HG02588 (cell line): ENCODE measurements at regions not wholly inside any gene's neighbourhood (a gene's known extent, or its start where the extent isn't known, plus 50 kb on each side); places are given as distances from the start of the nearest gene placed in this dataset.
"Not testable (repeated sequence)": the region's sequence is repeated elsewhere in the genome, so short reads cannot be mapped to it uniquely, and the experiment has no call there.

Experiments
- ATAC-seq: cut with Tn5 transposase; IDR thresholded peaks from one replicate; pipeline ENCODE4 v1.9.1; 2021; ENCODE audit warnings: mild to moderate bottlenecking, moderate library complexity; ENCODE audit not compliant: unreplicated experiment

GRCh38 chr15:44817797-44818196 is 81.5 kb downstream of the TRIM69 start:
- not testable (repeated sequence) for ATAC-seq

GRCh38 chr15:44819331-44819987 is 83.1 kb downstream of the TRIM69 start:
- not testable (repeated sequence) for ATAC-seq

GRCh38 chr15:44820535-44820934 is 84.2 kb downstream of the TRIM69 start:
- not testable (repeated sequence) for ATAC-seq

- not testable (repeated sequence) for ATAC-seq
Observed at GRCh38 chr15:44820967-44821366, 84.6 kb downstream of the TRIM69 start.

- ATAC-seq, result not testable (repeated sequence)
Observed at GRCh38 chr15:44824277-44825145, 88.2 kb downstream of the TRIM69 start.

- ATAC-seq, result not testable (repeated sequence)
Observed at GRCh38 chr15:44826583-44826982, 90.3 kb downstream of the TRIM69 start.

GRCh38 chr15:44828229-44828914 is 92.0 kb downstream of the TRIM69 start:
- ATAC-seq, result not testable (repeated sequence)

- ATAC-seq, result not testable (repeated sequence)
Observed at GRCh38 chr15:44829150-44829549, 92.8 kb downstream of the TRIM69 start.

GRCh38 chr15:44830692-44831408 is 94.5 kb downstream of the TRIM69 start:
- not testable (repeated sequence) for ATAC-seq

GRCh38 chr15:44831409-44831741 is 95.0 kb downstream of the TRIM69 start:
- ATAC-seq, result not testable (repeated sequence)

GRCh38 chr15:44832133-44832532 is 95.8 kb downstream of the TRIM69 start:
- not testable (repeated sequence) for ATAC-seq

GRCh38 chr15:44833081-44833480 is 96.8 kb downstream of the TRIM69 start:
- ATAC-seq, result not testable (repeated sequence)

GRCh38 chr15:44833761-44834160 is 97.4 kb downstream of the TRIM69 start:
- ATAC-seq, result not testable (repeated sequence)

- ATAC-seq, result not testable (repeated sequence)
Observed at GRCh38 chr15:44835082-44835481, 98.8 kb downstream of the TRIM69 start.

- ATAC-seq, result no peak
Observed at GRCh38 chr15:44836094-44836493, 99.8 kb downstream of the TRIM69 start.

GRCh38 chr15:44838929-44839328 is 102.6 kb downstream of the TRIM69 start:
- ATAC-seq, result not testable (repeated sequence)

- not testable (repeated sequence) for ATAC-seq
Observed at GRCh38 chr15:44841762-44842161, 105.4 kb downstream of the TRIM69 start.

- ATAC-seq, result not testable (repeated sequence)
Observed at GRCh38 chr15:44842883-44843282, 106.6 kb downstream of the TRIM69 start.

GRCh38 chr15:44844936-44845335 is 108.6 kb downstream of the TRIM69 start:
- ATAC-seq, result not testable (repeated sequence)

- ATAC-seq, result not testable (repeated sequence)
Observed at GRCh38 chr15:44846156-44846555, 109.8 kb downstream of the TRIM69 start.

GRCh38 chr15:44847555-44847954 is 108.9 kb upstream of the TERB2 start:
- ATAC-seq, result not testable (repeated sequence)
